Choroid plexus epithelial cell (primary cell): ENCODE measurements at regions not wholly inside any gene's neighbourhood (a gene's known extent, or its start where the extent isn't known, plus 50 kb on each side); places are given as distances from the start of the nearest gene placed in this dataset.
"Not testable (repeated sequence)": the region's sequence is repeated elsewhere in the genome, so short reads cannot be mapped to it uniquely, and the experiment has no call there.

Experiments
- DNase-seq: peaks from one replicate; pipeline ENCODE4 v3.0.0-alpha.2; 2010; ENCODE audit warnings: low read depth
- H3K4me3 ChIP-seq: 2 replicates; pipeline ENCODE4 v1.5.1; 2011; ENCODE audit warnings: low read depth, mild to moderate bottlenecking, control low read depth, low read length, moderate library complexity
- TF ChIP-seq, protein P1 (sequence below): conservative IDR thresholded peaks from 2 replicates; pipeline ENCODE4 v1.5.1; 2011; ENCODE audit warnings: low read depth, mild to moderate bottlenecking, control low read depth, inconsistent platforms, low read length, moderate library complexity

DNA sequence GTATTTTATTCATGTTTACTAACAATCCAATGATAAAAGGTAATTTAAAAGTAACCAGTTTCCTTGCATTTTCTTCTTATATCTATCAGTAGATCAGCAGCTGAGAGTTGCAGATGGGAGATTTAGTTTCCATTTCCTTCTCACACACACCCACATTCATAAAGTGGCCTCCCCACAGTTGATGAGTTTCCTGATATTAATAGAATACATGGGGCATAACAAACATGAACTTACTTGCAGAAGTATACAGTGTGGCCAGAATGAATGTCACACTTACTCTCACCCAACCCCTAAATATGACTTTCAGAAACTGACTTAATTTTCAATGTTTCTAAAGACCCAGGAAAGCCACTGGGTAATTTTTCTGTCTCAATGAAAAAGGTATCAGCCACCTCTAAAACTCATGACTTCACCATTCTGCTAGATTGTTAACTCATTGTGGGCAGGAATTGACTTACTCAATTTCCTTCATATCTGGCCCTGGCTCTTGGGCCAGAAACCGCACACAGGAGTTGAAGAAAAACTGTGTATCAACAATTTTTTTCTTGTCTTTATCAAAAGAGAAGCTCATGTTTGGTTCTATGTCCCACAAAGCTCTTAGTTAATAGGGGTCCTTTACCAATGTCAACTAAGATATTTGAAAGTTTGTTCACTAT is 63.5 kb upstream of the OSMR start:
- peak; percentile 32 for DNase-seq
- no peak overlapping the region for H3K4me3 ChIP-seq
- TF ChIP-seq, protein P1, sequence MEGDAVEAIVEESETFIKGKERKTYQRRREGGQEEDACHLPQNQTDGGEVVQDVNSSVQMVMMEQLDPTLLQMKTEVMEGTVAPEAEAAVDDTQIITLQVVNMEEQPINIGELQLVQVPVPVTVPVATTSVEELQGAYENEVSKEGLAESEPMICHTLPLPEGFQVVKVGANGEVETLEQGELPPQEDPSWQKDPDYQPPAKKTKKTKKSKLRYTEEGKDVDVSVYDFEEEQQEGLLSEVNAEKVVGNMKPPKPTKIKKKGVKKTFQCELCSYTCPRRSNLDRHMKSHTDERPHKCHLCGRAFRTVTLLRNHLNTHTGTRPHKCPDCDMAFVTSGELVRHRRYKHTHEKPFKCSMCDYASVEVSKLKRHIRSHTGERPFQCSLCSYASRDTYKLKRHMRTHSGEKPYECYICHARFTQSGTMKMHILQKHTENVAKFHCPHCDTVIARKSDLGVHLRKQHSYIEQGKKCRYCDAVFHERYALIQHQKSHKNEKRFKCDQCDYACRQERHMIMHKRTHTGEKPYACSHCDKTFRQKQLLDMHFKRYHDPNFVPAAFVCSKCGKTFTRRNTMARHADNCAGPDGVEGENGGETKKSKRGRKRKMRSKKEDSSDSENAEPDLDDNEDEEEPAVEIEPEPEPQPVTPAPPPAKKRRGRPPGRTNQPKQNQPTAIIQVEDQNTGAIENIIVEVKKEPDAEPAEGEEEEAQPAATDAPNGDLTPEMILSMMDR: no peak

- H3K4me3 ChIP-seq: no peak overlapping the region
- peak; percentile 97 for DNase-seq
- TF ChIP-seq, protein P1: peak; percentile 32
Measured at GRCh38 chr5:38783011-38783561, 62.7 kb upstream of the OSMR start.

DNA sequence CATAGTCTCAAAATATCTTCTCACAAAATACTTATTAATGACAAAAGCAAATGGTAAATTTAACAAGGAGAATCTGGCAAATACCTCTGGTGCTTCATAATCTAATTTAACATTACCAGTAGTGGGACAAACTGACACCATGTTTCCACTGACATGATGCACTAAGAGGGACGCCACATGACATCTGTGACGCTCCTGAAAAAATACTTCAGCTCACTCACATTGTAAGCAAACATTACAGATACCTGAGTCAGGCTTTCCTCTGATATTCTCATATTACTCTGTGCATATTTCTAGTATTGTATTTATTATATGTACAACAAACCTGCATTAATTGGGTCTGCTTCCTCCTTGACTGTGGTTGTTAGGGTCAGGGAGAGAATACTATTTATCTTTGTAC is 56.7 kb upstream of the OSMR start:
- peak; percentile 29 for DNase-seq
- no peak overlapping the region for H3K4me3 ChIP-seq
- TF ChIP-seq, protein P1: no peak

DNA sequence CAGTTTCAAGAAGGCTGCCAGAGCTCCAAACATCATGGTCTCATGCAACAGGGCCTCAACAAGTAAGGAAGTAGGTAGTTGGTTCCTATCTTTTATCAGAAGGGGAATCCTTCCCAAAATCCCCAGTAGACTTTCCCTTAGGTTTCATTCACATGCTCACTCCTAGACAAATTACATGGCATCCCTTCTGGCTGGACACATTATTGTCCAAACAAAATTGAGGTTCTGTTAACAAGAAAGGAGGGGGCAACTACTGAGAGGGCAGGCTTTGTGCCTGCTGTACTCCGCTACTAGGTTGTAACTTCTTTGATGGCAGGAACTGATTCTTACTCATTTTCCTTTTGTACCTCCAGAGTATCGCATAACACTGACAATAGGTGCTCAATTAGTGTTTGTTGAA is 56.0 kb upstream of the OSMR start:
- H3K4me3 ChIP-seq: no peak overlapping the region
- TF ChIP-seq, protein P1: no peak
- no peak for DNase-seq

DNA sequence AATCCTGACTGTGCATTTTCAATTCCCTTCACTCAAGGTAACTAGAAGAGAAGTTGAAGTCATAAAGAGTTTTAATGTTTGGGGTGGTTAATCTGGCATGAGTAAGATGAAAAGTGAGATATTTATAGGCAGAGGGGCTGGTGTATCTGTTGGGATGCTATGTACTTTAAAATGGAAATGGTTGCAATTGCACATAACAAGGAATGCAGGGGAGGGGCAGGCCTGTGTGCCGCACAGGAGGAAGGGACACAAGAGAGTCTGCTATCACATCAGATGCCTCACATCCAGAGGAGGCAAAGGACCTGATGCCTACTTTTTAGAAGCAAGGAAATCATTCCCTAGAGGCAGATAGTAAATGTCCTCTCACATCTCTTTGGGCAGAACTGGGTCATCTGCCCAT is 55.5 kb upstream of the OSMR start:
- no peak for DNase-seq
- no peak overlapping the region for H3K4me3 ChIP-seq
- TF ChIP-seq, protein P1: no peak

GRCh38 chr5:38790891-38791290 is 54.9 kb upstream of the OSMR start:
- peak; percentile 23 for DNase-seq
- no peak overlapping the region for H3K4me3 ChIP-seq
- TF ChIP-seq, protein P1: no peak

GRCh38 chr5:38793099-38793498 is 52.7 kb upstream of the OSMR start:
- no peak for DNase-seq

DNA sequence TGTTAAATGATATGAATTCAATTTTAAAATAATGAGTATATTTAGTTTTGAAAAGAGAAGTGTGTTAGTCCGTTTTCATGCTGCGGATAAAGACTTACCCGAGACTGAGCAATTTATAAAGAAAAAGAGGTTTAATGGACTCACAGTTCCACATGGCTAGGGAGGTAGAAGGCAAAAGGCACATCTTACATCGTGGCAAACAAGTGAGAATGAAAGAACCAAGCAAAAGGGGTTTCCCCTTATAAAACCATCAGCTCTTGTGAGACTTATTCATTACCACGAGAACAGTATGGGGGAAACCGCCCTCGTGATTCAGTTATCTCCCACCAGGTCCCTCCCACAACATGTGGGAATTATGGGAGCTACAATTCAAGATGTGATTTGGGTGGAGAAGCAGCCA is 51.8 kb upstream of the OSMR start:
- not testable (repeated sequence) for H3K4me3 ChIP-seq, DNase-seq

More at GRCh38 chr5:38793099-38793498, 52.7 kb upstream of the OSMR start:
- TF ChIP-seq, protein P1: no peak
- H3K4me3 ChIP-seq: no peak overlapping the region
